GM18511 (cell line): ENCODE measurements at regions not wholly inside any gene's neighbourhood (a gene's known extent, or its start where the extent isn't known, plus 50 kb on each side); places are given as distances from the start of the nearest gene placed in this dataset.

Source experiments
- ATAC-seq: cut with Tn5 transposase; IDR thresholded peaks from one replicate; pipeline ENCODE4 v1.9.1; 2021; ENCODE audit warnings: mild to moderate bottlenecking, moderate library complexity; ENCODE audit not compliant: unreplicated experiment

GRCh38 chr10:106520698-106521097, 643.8 kb downstream of the SORCS1 start:
- ATAC-seq: no peak

GRCh38 chr10:106519376-106520030, 645.0 kb downstream of the SORCS1 start:
- no peak for ATAC-seq

- no peak for ATAC-seq
These were observed 649.2 kb downstream of the SORCS1 start for GRCh38 chr10:106515206-106515790.

GRCh38 chr10:106513352-106513771, 651.1 kb downstream of the SORCS1 start:
- ATAC-seq: no peak

- no peak for ATAC-seq
These were observed 652.6 kb downstream of the SORCS1 start for GRCh38 chr10:106511917-106512316.

GRCh38 chr10:106508950-106509349, 655.6 kb downstream of the SORCS1 start:
- ATAC-seq: no peak

- ATAC-seq: no peak
These were observed 657.8 kb downstream of the SORCS1 start for GRCh38 chr10:106506526-106507283.

- ATAC-seq: no peak
These were observed 660.0 kb downstream of the SORCS1 start for GRCh38 chr10:106504536-106504935.

- no peak for ATAC-seq
These were observed 661.9 kb downstream of the SORCS1 start for GRCh38 chr10:106502641-106503040.

GRCh38 chr10:106500925-106501525, 663.5 kb downstream of the SORCS1 start:
- no peak for ATAC-seq

- ATAC-seq: no peak
These were observed 664.2 kb downstream of the SORCS1 start for GRCh38 chr10:106500041-106500924.

GRCh38 chr10:106499448-106499847, 665.1 kb downstream of the SORCS1 start:
- no peak for ATAC-seq

GRCh38 chr10:106498675-106499074, 665.8 kb downstream of the SORCS1 start:
- ATAC-seq: no peak

- no peak for ATAC-seq
These were observed 668.6 kb downstream of the SORCS1 start for GRCh38 chr10:106495931-106496330.

GRCh38 chr10:106493751-106494150, 670.8 kb downstream of the SORCS1 start:
- no peak for ATAC-seq

GRCh38 chr10:106493226-106493625, 671.3 kb downstream of the SORCS1 start:
- ATAC-seq: no peak

- no peak for ATAC-seq
These were observed 676.8 kb downstream of the SORCS1 start for GRCh38 chr10:106487726-106488125.

GRCh38 chr10:106481598-106482275, 682.8 kb downstream of the SORCS1 start:
- ATAC-seq: no peak

- ATAC-seq: no peak
These were observed 684.9 kb downstream of the SORCS1 start for GRCh38 chr10:106479636-106480035.

- no peak for ATAC-seq
These were observed 689.6 kb downstream of the SORCS1 start for GRCh38 chr10:106474876-106475275.
